Non-pigmented ciliary epithelial cell (primary cell): ENCODE measurements at regions not wholly inside any gene's neighbourhood (a gene's known extent, or its start where the extent isn't known, plus 50 kb on each side); places are given as distances from the start of the nearest gene placed in this dataset.
"Not testable (repeated sequence)": the region's sequence is repeated elsewhere in the genome, so short reads cannot be mapped to it uniquely, and the experiment has no call there.

Source experiments
- DNase-seq: peaks from one replicate; pipeline ENCODE4 v3.0.0-alpha.2; 2010; ENCODE audit warnings: low read depth

DNA sequence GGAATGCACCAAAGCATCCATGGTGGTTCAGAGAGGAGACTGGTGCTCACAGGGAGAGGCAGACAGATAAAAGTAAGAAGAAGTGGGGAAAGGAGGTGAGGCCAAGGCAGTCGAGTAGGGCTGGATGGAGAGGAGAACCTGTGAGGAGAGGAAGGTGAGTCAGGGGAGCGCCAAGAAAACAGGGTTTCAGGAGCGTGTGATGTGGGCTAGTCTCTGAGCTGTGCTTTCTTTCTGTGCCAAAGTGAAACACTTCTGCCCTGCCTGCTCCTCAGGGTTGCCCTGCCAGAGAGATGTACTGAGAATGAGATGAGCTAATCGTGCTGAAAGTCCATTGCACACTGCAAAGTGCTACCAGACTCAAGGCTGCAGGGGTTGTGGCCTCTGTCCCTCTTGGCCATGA is 310.7 kb upstream of the CCL2 start:
- DNase-seq = no peak

DNA sequence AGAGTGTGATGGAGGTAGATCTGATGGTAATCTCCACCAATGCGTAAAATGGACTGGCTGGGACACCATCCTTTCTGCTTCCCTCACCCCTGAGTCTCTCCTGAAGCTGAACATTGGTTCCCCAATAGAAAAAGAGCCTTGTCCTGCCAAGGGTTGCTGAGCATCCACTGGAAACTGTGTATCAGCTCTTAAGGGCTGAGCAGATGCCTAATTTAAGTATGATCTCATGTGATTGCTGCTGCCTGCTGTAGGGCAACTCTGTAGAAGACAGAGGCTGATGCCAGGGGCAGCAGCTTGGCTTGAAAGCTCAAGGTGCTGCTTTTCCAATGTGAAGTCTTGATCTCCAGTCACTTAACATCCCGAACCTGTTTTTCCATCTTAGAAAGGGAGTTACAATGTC is 310.3 kb upstream of the CCL2 start:
- no peak for DNase-seq

DNA sequence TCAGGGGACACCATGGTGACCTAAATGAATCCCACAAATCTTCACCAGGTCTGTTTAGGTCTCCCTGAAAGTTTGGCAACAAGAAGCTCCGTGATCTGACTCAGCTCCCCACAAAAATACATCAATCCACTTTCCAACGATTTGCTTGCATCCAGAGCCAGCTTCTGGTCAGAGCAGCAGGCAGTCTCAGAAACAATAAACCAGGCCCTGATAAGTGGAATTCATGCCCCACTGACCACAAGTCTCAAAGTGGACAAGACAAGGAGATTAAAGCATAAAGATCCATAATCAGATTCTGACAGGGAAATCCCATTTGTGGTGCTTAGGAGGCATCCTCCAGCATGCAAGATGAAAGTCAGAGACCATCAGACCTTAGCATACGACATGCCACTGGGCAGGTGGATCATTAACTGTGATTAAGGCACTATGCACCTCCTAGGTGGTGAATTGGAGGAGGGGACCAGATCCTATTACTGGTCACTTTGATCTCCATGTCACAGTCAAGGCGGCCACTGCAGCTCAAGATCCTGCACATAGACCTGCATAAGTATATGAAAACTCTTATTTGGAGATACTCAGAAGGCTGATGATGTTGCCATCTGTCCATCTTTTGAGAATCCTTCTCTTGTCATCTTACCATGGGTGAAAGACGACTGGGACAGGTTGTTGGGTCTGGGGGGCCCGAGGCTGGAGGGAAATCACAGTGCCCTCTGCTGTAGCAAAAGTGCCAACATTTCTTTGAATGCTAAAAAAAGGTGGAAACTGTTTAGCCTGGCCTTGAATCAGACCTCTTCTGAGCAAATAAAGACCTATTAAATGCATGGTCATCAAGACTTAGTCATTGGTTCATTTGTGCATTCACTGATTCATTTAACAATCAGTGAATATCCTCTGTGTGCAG is 309.2 kb upstream of the CCL2 start:
- no peak for DNase-seq

DNA sequence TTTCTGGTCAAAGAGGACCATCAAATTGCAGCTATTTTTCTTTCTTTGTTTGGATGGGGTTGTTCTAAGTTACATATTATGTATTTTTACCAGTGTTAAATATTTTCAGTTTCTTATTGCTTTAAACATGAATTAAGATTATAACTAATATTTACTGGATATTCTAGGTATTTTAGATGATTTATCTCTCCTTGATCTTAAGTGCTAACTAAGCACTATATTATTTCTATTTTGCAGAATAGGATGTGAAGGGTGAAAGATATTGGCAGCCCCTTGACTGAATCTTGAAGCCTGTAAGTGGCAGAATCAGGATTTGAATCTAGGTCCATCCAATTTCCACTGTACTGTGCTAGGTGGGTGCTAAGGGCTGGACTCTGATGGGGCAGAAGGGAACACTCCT is 307.3 kb upstream of the CCL2 start:
- no peak for DNase-seq

DNA sequence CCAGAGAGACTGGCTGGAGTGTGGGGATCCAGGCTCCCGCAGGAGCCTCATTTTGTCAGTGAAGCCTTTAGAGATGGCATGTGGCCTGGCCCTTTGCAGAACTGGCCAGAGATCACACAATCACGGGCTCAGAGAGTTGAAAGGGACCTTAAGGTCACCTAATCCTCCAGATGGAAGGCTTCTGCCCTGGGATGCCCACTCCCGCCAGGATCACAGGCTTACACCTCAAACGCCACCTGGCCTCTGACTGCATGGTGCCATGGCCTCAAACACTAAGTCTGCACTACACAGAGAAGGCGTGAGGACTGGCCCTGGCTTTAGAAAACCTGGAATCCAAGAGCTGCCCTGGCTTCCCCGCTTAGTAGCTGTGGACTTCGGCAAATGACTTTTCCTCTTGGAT is 306.8 kb upstream of the CCL2 start:
- DNase-seq = no peak

DNA sequence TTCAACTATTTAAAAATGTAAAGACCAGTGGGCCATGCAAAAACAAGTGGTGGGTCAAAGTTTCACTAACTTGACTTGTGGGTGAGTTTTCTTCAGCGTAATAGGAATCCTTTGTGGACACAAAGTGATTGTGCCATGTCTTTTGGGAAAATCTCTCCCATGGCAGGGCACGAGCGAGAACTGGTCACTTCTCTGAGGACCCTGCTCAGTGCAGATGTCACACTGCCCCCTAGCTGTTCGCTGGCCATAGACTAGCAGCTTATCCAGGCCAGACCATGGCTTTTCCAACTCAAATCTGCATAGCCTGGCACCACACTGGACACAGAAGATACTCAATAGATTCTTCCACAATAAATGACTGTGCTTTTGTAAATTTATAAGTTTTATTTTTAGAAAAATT is 306.0 kb upstream of the CCL2 start:
- no peak for DNase-seq

DNA sequence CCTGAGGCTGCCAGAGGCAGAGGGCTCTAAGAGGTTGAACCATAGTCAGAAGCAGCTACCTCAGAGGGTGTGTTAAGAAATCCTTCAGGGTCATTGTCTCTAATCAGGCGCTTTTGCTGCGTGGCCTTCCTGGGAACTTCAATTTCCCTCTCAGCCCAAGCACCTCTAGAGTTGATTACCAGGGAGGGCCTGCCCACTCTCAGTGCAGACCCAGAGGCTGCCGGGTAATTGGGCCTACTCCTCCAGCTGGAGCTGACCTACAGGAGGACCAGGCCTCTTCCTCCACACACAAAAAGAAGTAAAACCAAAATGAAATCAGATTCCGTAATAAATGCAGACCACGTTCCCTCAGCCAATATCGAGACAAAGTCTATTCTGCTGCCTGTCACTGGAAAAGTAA is 305.0 kb upstream of the CCL2 start:
- DNase-seq = no peak

DNA sequence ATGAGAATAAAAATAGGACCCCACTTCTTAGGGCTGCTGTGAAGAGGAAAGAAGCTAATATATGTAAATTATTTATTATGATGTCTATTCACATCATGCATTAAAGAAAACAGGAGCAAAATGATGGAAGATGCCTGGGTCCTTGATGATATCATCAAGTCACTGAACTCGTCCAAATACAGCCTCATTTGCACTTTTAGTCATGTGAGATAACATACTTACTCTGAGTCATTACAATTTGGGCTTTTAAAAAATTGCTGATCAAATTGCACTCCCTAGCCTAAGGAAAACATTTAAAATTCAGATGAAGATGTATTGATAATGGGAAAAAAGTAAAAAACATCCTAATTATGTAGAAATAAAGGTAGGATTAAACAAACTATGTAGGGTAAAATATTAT is 302.7 kb upstream of the CCL2 start:
- no peak for DNase-seq

DNA sequence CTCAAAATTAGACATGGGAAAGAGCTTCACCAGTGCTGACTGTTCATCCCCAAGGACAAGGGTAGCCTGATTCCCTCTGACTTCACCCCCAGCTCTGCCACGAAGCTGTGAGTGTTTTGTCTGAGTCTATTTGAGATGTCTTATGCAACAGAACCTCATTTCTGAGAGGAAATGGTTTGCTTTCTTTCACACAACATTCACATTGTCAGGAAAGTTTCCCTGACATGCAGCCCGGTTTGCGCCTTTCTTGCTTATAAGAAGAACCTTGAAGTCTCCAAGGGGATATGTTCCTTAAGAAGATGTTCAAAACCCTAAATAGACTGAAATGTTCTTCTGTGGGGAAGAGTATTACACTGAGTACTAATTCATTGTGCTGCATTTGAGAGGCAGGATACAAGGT is 300.5 kb upstream of the CCL2 start:
- no peak for DNase-seq

DNA sequence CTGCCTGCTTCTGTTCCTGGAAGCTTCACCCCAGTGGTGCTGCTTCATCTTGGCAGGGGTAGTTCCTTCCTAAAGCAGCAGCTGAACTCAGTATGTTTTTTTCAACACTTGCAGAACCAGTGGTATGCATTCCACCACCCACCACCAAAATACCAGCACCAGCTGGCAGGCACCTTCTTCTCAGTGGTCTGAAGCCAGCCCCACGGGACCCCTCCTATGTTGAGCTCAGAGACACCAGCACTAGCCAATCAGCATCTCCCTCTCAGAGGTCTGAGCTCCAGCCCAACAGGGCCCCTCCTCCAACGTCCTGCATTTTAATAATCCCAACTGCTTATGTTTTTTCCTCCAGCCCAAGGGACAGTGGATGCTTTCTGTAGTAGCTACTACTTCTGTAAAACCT is 299.6 kb upstream of the CCL2 start:
- DNase-seq = no peak

DNA sequence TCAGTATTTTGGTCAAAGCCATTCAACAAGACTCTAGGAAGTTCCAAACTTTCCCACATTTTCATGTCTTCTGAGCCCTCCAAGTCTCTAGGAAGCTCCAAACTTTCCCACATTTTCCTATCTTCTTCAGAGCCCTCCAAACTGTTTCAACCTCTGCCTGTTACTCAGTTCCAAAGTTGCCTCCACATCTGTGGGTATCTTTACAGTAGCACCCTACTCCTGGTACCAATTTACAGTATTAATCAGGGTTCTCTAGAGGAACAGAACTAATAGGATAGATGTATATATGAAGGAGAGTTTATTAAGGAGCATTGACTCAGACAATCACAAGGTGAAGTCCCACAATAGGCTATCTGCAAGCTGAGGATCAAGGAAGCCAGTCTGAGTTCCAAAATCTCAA is 296.0 kb upstream of the CCL2 start:
- DNase-seq = not testable (repeated sequence)

DNA sequence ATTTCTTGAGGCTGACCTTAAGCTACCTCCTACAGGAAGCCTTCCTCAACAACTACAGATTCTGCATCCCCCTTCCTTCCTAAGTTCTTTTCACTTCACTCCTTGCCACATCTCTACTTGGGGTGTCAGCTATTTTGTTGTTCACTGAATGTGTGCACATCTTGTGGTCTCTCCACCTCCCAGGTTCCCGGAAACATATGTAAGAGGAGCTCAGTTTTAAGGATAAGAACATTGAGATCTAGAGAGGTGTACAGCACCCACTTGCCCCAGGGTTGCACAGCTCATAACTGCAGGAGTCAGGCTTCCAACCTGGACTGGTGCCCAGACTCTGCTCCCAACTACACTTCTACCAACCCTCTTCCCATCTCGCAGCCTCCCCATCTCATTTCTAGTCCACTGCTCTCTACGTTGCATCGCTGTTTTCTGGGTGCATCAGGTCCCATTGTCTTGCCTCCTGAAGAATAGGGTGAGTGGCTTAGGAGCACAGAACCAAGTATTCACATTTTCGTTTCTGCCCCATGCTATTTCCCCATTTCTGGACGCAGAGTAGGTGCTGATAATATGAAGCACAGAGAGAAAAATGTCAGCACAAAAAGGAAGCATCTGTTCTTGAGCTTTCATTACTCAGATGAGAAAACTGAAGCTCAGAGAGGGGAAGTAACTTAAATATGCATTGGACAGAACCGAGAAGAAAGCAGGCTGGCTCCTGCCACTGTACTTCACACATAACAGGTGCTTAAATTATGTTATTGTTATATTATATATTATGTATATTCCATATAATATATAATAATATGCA is 292.0 kb upstream of the CCL2 start:
- DNase-seq = no peak

DNA sequence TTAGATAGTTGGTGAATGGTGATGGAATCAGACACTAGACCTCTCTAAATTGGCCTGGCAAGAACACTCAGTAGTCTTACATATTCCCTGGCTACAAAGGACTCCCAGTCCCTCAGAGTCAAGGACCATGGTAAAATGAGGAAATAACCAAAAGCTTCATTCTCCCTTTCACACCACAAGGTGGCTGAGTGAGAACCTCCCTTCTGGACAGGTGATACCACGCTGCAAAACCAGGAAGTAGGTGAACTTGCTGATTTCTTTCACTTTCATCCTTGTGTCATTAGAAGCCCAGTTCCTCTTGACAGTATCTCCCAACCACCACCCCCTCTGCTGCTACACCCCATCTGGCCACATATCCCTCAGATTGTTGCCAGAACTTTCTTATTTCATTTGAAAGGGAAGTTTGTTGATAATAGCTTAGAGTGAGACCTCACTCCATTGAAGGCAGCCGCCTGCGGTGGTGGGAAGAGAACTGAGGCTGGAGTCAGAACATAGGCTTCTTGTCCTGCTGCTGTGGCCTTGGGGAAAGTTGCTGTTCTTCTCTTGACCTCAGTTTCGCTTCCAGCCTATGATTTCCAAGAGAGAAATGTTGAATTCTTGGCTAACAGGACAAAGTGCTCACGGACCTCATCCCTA is 290.6 kb upstream of the CCL2 start:
- no peak for DNase-seq

DNA sequence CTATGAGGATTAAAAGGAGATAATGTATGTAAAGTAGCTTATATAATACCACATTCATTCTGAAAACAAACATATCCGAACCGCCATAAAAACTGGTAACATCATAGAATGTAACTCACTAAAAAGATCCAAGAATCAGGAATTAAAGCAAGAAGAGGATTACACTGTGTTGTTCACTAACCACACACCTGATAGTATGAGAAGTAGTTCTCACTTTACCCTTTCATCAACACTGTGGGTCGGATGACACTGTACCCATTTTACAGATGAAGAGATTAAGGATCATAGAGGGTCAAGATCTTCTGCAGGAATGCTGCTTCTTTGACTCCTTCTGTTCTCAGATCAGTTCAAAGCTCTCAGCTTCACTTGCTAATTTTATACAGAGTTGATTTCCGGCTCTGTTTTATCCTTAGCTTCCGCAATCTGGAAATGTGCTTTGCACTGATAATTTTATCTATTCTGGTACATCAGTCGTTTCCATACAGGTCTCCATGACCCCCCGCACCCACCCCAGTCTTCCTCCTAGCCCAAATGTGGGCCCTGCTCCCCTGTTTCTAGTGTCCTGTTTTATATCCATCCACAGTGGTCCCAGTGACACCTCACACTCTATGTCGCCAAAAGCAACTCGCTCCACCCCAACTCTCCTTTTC is 288.6 kb upstream of the CCL2 start:
- no peak for DNase-seq

DNA sequence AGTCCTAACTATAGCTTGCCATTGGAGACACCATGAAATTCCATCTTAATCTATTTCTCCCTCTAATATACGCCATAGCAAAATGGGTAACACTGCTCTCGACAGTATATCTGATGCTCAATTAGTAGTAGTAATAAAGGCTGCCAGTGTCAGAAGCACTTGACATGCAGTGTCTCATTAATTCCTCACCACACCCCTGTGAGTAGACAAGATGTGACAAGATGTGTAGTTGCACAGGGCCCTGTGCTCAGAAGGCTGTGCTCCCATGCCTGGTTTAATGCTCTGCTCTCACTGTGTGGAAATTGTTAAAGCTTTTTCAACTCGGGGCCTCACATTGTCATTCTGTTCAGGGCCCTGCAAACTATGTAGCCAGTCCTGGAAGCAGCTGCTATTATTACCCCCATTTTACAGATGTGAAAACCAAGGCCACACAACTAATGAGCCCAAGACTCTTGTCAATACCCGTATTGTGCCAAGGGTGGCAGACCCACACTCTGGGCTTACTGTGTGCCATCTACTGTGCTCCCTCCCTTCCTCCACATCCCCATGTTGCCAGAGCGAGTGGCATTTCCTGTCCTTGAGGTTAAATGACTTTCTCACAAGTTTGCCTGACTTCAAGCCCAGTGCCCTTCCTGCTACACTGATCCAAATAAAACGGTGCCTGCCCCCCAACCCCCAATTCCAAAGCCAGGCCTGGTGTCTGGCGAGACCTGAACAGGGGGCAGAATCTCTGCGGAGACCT is 287.3 kb upstream of the CCL2 start:
- no peak for DNase-seq

DNA sequence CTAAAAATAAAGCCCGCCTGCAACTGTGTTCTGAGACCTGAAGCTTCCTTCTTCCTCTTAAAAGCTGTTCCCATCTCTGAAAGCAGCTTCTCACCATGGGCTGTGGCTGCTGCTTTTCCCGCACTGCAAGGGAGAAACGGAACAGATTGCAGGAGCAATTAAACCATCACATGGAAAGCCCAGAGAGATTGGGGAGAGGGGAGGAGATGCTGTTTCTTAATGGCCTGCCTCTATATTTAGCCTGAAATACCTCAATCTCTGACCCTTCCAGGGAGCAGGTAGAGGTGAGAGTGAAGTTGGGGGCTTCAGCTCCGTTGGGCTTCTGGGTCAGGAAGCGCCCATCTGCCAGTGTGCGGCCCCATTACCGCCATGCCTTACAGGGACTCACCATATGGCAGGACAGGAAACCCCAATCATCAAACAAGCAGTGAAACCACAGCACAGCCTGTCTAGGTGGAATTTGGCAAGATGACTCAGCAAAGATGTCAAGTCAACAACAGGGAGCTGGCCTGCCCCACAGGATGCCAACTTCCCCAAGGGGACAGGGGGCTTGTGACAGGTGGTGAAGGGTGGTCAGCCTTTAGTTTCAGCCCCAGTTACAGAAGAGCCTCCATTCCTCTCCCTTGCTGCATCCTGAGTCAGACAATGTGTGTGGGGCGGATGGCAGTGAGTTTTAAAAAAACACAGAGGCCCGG is 286.6 kb upstream of the CCL2 start:
- no peak for DNase-seq

DNA sequence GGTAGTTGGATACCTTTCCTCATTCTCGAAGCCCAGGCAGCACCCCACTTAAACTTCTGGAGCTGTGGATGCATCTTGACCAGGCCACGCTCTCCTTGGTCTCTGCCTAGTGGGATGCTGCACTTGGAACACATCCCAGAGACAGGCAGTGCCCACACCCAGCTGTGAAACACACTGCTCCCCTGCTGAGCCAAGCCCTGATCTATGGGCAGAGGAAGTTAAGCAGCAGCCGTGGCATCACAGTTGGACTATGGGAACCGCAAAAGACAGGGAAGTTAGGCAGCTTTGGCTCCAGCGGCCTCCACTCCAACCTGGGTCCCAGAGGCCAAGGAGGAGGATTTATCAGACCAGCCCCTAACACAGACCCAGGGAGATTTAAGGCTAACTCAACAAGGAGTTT is 284.8 kb upstream of the CCL2 start:
- no peak for DNase-seq

DNA sequence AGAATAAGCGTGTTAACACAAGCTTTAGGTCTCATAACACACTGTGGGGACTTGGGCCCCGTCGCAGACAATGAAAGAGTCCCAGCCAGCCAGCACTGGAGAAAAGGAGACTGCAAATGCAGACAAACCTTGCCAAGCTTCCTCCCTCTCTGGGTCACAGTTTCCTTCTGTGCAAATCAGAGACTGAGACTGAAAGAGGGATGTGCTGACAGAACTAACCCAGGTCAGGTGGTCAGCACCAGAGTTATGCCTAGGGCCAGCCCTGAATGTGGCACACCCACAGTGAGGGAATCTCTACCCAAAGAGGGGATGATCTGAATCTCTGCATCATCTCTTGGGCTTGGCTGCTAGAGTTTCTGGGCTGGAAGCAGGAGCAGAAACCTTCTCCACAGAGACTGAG is 282.3 kb upstream of the CCL2 start:
- no peak for DNase-seq

DNA sequence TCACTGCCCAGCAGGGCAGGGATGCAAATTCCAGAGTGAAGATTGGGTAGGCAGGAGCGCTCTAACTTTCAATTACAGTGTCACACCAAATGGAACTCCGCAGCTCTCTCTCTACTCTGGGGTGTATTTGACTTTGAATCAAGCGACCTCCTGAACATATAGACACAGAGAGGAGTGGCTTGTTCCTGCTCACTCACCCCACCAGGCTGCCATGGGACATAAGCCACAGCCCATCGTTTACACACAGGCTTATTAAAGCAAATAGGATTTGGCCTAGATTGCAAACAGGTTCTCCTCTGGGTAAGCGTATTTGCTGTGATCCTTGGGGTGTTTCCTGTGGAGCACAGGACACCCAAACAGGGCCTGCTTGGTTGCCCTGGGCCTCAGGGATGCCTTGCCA is 281.6 kb upstream of the CCL2 start:
- no peak for DNase-seq

DNA sequence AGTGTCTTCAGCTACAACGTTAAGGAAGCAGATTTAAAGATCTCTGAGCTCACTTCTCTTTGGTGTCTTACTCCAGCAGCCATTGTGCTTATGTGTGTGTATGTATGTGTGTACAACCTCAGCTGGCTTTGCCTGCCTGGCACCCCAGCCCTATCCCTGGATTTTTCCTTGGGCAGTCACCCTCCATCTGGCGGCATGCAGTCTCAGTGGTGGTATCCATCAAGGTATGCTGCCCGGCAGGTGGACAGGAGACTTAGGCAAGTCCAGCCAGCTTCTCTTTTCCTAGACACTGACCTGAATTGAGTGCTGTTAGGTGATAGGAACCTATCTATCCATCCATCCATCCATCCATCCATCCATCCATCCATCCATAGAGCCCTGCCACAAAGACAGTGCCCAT is 280.8 kb upstream of the CCL2 start:
- DNase-seq = no peak

DNA sequence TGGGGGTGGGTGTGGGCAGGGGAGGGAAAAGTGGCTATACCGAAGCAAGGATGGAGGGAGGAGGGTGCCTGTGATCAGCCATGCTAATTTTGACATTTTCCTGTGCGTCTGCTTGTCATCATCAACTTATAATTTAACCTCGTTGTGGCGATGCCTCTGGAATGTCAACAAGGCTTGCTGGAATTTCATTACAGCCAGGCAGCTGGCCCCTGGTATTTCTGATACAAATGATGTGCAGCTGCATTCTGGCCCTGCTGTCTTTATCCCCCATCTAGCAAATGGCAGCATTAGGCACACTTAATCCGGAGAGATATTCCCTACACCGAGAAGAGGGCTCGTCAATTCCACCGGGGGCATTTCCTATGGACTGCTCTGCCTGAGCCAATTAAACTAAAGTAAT is 278.3 kb upstream of the CCL2 start:
- DNase-seq = no peak
